Ishikawa (cell line): ENCODE measurements at regions not wholly inside any gene's neighbourhood (a gene's known extent, or its start where the extent isn't known, plus 50 kb on each side); places are given as distances from the start of the nearest gene placed in this dataset.

Source experiments
- CEBPB ChIP-seq: IDR thresholded peaks from 2 replicates; pipeline ENCODE4 v1.6.1; 2012
- CREB1 ChIP-seq: IDR thresholded peaks from 2 replicates; pipeline ENCODE4 v1.6.1; 2012; ENCODE audit warnings: low read depth
- EGR1 ChIP-seq: IDR thresholded peaks from 2 replicates; pipeline ENCODE4 v1.6.1; 2012
- EP300 ChIP-seq: IDR thresholded peaks from 2 replicates; pipeline ENCODE4 v1.6.1; 2012; ENCODE audit warnings: borderline replicate concordance
- FOXM1 ChIP-seq: IDR thresholded peaks from 2 replicates; pipeline ENCODE4 v1.6.1; 2012; ENCODE audit warnings: low read depth, borderline replicate concordance
- NFIC ChIP-seq: IDR thresholded peaks from 2 replicates; pipeline ENCODE4 v1.6.1; 2012
- RAD21 ChIP-seq: IDR thresholded peaks from 2 replicates; pipeline ENCODE4 v1.6.1; 2012; ENCODE audit warnings: low read depth
- TAF1 ChIP-seq: IDR thresholded peaks from 2 replicates; pipeline ENCODE4 v1.6.1; 2012; ENCODE audit warnings: low read depth, mild to moderate bottlenecking
- TEAD4 ChIP-seq: IDR thresholded peaks from 2 replicates; pipeline ENCODE4 v1.6.1; 2012
- YY1 ChIP-seq: IDR thresholded peaks from 2 replicates; pipeline ENCODE4 v1.6.1; 2012; ENCODE audit warnings: low read depth
- ZBTB7A ChIP-seq: IDR thresholded peaks from 2 replicates; pipeline ENCODE4 v1.6.1; 2012; ENCODE audit warnings: low read depth
- TF ChIP-seq, protein P1 (sequence below): IDR thresholded peaks from 2 replicates; pipeline ENCODE4 v1.6.1; 2012; ENCODE audit warnings: low read depth, mild to moderate bottlenecking
- TF ChIP-seq, protein P2 (sequence below): IDR thresholded peaks from 2 replicates; pipeline ENCODE4 v1.6.1; 2012

DNA sequence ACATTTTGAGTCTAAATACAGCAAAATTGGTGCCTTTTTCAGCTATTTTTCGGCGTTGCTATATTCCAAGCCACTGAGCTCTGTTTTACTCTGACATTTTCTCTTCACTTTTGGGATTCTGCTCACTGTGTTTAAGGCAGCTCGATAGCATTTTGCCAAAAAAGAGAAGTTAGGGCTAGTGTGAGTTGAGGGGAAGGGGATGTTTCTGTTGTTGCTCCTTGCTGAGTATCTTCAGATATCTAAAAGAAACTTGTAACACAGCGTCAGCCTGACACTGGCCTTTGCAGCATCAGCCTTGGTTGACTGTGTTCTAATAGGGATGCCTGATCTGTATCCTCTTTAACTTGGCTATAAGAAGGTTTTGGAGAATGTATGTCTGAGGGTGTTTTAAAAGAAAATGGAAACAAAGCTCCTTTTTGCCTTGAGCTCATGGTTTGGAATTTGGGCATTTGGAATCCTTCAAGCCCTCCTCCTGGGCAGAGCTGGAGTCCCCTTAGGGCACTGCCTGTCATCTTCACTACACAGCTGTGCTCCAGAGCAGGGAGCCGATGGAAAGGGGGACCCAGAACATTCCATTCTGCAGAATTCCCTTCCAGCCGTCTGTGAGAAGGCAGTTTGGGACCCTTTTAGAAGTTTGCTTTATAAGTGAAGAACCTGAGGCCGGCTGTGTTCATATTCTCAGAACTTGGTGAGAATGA lies 63.0 kb downstream of the EXOSC2 start:
- no peak for TF ChIP-seq RAD21
- TF ChIP-seq, protein P1, sequence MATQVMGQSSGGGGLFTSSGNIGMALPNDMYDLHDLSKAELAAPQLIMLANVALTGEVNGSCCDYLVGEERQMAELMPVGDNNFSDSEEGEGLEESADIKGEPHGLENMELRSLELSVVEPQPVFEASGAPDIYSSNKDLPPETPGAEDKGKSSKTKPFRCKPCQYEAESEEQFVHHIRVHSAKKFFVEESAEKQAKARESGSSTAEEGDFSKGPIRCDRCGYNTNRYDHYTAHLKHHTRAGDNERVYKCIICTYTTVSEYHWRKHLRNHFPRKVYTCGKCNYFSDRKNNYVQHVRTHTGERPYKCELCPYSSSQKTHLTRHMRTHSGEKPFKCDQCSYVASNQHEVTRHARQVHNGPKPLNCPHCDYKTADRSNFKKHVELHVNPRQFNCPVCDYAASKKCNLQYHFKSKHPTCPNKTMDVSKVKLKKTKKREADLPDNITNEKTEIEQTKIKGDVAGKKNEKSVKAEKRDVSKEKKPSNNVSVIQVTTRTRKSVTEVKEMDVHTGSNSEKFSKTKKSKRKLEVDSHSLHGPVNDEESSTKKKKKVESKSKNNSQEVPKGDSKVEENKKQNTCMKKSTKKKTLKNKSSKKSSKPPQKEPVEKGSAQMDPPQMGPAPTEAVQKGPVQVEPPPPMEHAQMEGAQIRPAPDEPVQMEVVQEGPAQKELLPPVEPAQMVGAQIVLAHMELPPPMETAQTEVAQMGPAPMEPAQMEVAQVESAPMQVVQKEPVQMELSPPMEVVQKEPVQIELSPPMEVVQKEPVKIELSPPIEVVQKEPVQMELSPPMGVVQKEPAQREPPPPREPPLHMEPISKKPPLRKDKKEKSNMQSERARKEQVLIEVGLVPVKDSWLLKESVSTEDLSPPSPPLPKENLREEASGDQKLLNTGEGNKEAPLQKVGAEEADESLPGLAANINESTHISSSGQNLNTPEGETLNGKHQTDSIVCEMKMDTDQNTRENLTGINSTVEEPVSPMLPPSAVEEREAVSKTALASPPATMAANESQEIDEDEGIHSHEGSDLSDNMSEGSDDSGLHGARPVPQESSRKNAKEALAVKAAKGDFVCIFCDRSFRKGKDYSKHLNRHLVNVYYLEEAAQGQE = no peak
- TF ChIP-seq YY1 = no peak
- TF ChIP-seq CEBPB = no peak
- TF ChIP-seq TAF1 = no peak
- no peak for TF ChIP-seq EP300
- no peak for TF ChIP-seq CREB1
- no peak for TF ChIP-seq TEAD4
- no peak for TF ChIP-seq EGR1
- TF ChIP-seq NFIC = no peak
- TF ChIP-seq, protein P2, sequence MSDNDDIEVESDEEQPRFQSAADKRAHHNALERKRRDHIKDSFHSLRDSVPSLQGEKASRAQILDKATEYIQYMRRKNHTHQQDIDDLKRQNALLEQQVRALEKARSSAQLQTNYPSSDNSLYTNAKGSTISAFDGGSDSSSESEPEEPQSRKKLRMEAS = no peak
- TF ChIP-seq ZBTB7A = no peak
- TF ChIP-seq FOXM1 = no peak
